Stomach smooth muscle (tissue), 2 donors: ENCODE measurements at regions not wholly inside any gene's neighbourhood (a gene's known extent, or its start where the extent isn't known, plus 50 kb on each side); places are given as distances from the start of the nearest gene placed in this dataset.
A peak's percentile ranks its signal among the peaks of the same experiment; 100 is the strongest.

Experiments used
- H3K27ac ChIP-seq: one replicate; pipeline ENCODE4 v1.7.0; 2013; ENCODE audit warnings: mild to moderate bottlenecking, low read length, inconsistent platforms
- H3K27me3 ChIP-seq, 2 donors: one replicate each; pipeline ENCODE4 v1.7.0; 2013; ENCODE audit warnings: low read length in 2 of 2; ENCODE audit not compliant: insufficient read depth in 2 of 2, control insufficient read depth in 1 of 2
- H3K36me3 ChIP-seq, 2 donors: one replicate each; pipeline ENCODE4 v1.7.0; 2013; ENCODE audit warnings: low read length in 2 of 2; ENCODE audit not compliant: control insufficient read depth in 2 of 2, insufficient read depth in 2 of 2
- H3K4me1 ChIP-seq: one replicate; pipeline ENCODE4 v1.7.0; 2013; ENCODE audit warnings: low read length; ENCODE audit not compliant: control insufficient read depth, insufficient read depth
- H3K4me3 ChIP-seq, 2 donors: one replicate each; pipeline ENCODE4 v1.7.0; 2013; ENCODE audit warnings: low read length in 2 of 2
- H3K9ac ChIP-seq, 2 donors: one replicate each; pipeline ENCODE4 v1.7.0; 2013; ENCODE audit warnings: low read length in 2 of 2, mild to moderate bottlenecking in 1 of 2
- H3K9me3 ChIP-seq, 2 donors: one replicate each; pipeline ENCODE4 v1.7.0; 2013; ENCODE audit warnings: low read length in 2 of 2; ENCODE audit not compliant: control insufficient read depth in 2 of 2
- donor health status: healthy.
- donor health status: Pancreatic carcinoma.

GRCh38 chr18:57991552-57991951, 52.5 kb upstream of the NEDD4L start:
- Histone ChIP-seq H3K27ac (no peak overlapping the region), H3K27me3 (no peaks in the 10 kb centered on the region), H3K9me3 (peaks cover 0 to 2% of the 10 kb centered on the region in 2 donors), H3K9ac (no peak overlapping the region), H3K4me1 (peaks cover 3% of the 10 kb centered on the region), H3K4me3 (no peak overlapping the region), H3K36me3 (no peaks in the 10 kb centered on the region)

DNA sequence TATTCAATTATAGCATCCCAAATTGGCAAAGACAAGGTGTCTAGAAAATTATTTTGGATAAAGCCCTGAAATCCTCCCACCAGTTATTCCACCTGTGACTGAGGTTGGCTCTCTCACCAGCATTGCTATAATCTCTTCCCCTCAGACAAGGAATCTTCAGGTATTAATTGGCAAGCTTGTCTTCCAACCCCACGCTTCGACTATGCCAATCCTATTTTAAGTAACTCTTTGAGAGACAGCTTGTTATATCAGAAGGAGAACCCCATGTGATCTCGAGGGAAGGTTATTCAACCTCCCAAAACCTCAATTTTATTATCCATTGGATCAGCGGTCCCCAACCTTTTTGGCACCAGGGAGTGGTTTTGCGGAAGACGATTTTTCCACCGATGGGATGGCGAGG, 54.5 kb upstream of the NEDD4L start:
- H3K4me3 ChIP-seq = no peak overlapping the region
- H3K9ac ChIP-seq = no peak overlapping the region
- H3K4me1 ChIP-seq = peaks cover 11% of the 10 kb centered on the region
- H3K27me3 ChIP-seq = no peaks in the 10 kb centered on the region
- no peak overlapping the region for H3K27ac ChIP-seq
- peaks cover 0 to 2% of the 10 kb centered on the region in 2 donors for H3K9me3 ChIP-seq
- H3K36me3 ChIP-seq = no peaks in the 10 kb centered on the region

DNA sequence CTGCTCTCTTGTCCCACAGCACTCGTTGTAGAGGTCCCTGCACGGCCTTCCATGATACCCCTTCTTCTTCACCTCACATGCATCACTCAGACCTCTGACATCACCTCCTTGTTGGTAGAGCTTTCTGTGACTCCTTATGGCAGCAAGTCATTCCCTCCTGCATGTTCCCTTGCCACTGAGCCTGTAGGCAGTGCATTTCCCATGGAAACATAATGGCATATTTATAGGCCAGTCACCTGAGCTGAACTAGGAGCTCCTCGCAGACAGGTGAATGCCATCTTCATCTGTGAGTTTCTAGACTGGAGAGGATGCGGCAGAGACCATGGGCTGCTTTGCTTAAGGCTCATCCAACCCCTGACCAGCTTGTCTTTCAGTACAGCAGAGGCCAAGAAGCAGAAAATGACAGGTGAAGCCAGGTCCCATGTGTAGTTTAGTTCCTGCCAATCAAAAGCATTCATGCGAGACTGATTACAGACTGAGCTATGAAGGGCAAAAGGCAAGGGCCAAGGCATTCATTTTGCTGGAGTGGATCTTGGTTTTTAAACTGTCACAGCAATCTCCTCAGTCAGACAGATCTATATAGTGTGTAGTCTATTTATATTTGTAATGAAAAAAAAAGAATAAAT, 59.4 kb upstream of the NEDD4L start:
- no peak overlapping the region for H3K4me3 ChIP-seq
- peaks cover 0 to 2% of the 10 kb centered on the region in 2 donors for H3K9me3 ChIP-seq
- no peak overlapping the region for H3K27ac ChIP-seq
- H3K36me3 ChIP-seq = no peaks in the 10 kb centered on the region
- no peak overlapping the region for H3K9ac ChIP-seq
- H3K4me1 ChIP-seq = peaks cover 11% of the 10 kb centered on the region
- no peaks in the 10 kb centered on the region for H3K27me3 ChIP-seq

GRCh38 chr18:57983965-57984364, 60.1 kb upstream of the NEDD4L start:
- H3K4me1 ChIP-seq = peaks cover 11% of the 10 kb centered on the region
- no peaks in the 10 kb centered on the region for H3K36me3 ChIP-seq
- H3K4me3 ChIP-seq = no peak overlapping the region

GRCh38 chr18:57983472-57983871, 60.6 kb upstream of the NEDD4L start:
- H3K27ac ChIP-seq = no peak overlapping the region
- peaks cover 0 to 2% of the 10 kb centered on the region in 2 donors for H3K9me3 ChIP-seq
- H3K4me1 ChIP-seq = peaks cover 11% of the 10 kb centered on the region
- H3K9ac ChIP-seq = no peak overlapping the region
- H3K27me3 ChIP-seq = no peaks in the 10 kb centered on the region
- no peak overlapping the region for H3K4me3 ChIP-seq
- no peaks in the 10 kb centered on the region for H3K36me3 ChIP-seq

More at GRCh38 chr18:57983965-57984364, 60.1 kb upstream of the NEDD4L start:
- Histone ChIP-seq H3K9ac (no peak overlapping the region), H3K27ac (no peak overlapping the region), H3K9me3 (peaks cover 0 to 2% of the 10 kb centered on the region in 2 donors), H3K27me3 (no peaks in the 10 kb centered on the region)

DNA sequence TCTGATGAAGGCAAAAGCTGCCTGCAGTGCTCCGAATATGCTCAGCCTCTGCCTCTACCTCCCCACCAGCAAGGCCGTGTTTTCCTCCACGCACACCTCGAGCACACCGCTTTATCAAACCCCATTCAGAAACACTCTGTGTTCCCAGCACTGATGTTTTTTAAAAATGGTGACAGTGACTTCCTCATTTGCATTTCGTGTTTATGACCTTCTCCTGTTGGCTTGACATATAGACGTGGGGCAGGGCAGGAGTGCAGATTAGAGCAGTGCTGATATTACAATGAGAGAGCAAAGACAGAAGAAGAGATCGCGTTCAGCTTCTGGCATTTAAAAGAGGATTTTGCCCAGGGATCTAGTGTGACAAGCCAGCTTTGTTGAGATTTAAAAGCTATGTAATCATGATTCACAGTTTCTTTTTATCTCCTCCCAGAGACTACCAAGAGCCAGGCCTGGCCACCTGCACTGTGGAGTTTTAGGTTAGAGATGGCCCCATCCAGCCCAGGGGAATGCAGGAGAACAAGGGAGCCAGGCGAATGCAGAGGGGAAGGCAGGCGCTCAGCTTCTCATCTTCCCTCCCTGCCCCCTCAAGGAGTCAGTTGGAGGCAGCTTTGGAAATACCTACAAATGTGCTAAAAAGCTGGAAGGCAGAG, 61.5 kb upstream of the NEDD4L start:
- peaks cover 11% of the 10 kb centered on the region for H3K4me1 ChIP-seq
- H3K9ac ChIP-seq = no peak overlapping the region
- no peak overlapping the region for H3K4me3 ChIP-seq
- no peaks in the 10 kb centered on the region for H3K9me3 ChIP-seq
- no peak overlapping the region for H3K27ac ChIP-seq
- H3K36me3 ChIP-seq = no peaks in the 10 kb centered on the region
- H3K27me3 ChIP-seq = no peaks in the 10 kb centered on the region

DNA sequence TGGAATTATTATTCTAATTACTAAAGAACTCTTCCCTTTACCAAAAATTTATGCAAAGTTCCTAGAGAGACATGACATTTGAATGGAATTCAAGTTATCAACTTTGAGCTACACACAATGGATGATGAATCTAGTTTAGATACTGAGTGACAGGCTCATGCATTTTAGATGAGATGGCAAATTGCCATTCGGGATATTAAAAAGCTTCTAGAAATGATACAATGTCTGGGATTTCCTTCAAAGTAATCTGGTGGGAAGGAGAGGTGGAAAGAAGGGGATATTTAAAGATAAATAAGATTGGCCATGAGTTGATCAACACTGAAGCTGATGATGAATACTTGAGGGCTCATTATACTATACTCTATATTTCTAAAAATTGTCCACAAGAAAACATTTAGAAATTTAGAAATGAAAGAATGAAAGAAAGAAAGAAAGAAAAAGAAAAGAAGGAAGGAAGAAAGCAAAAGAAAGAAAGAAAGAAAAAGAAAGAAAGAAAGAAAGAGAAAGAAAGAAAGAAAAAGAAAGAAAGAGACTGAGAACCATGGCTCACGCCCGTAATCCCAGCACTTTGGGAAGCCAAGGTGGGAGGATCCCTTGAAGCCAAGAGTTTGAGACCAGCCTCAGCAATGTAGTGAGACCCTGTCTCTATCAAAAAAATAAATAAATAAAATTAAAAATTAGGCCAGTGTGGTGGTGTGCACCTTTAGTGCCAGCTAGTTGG, 62.6 kb upstream of the NEDD4L start:
- Histone ChIP-seq H3K27ac (no peak overlapping the region), H3K9me3 (no peaks in the 10 kb centered on the region), H3K4me1 (peaks cover 7% of the 10 kb centered on the region), H3K27me3 (no peaks in the 10 kb centered on the region), H3K4me3 (no peak overlapping the region), H3K36me3 (no peaks in the 10 kb centered on the region), H3K9ac (no peak overlapping the region)

GRCh38 chr18:57980573-57981307, 63.3 kb upstream of the NEDD4L start:
- no peaks in the 10 kb centered on the region for H3K4me1 ChIP-seq
- no peaks in the 10 kb centered on the region for H3K27me3 ChIP-seq
- no peaks in the 10 kb centered on the region for H3K9me3 ChIP-seq
- no peak overlapping the region for H3K4me3 ChIP-seq
- no peaks in the 10 kb centered on the region for H3K36me3 ChIP-seq
- H3K27ac ChIP-seq = no peak overlapping the region
- no peak overlapping the region for H3K9ac ChIP-seq

DNA sequence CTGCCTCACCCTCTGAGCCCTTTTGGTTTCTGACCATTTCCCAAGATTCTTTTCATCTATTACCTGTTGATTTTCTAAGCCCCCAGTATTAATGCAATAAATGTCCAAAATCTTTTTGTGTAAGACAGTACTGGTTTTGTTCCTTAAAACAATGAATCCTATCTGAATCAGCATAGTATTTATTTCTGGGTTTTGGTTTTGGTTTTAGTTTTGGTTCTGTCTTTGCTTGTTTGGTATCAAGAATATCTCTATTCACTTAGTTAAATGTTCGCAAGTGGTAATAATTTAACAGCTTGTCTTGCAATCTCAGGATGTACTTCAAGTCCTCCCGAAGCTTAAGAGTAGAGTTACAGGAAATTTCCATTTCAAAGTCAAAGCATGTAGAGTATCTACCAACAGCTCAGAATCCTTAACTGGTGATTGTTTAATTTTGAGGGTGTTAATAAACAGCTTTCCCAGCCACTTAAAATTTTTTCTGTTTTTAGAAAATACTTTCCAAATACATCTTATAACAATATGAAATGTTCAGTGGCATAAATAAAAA, 67.7 kb upstream of the NEDD4L start:
- peaks cover 0 to 2% of the 10 kb centered on the region in 2 donors for H3K27me3 ChIP-seq
- H3K9me3 ChIP-seq = no peaks in the 10 kb centered on the region
- H3K36me3 ChIP-seq = no peaks in the 10 kb centered on the region
- H3K27ac ChIP-seq = no peak overlapping the region
- peak overlapping the region; percentile 18 to 31 for H3K4me3 ChIP-seq
- H3K9ac ChIP-seq = peak overlapping the region in 1 of 2 donors; percentile 27
- H3K4me1 ChIP-seq = no peaks in the 10 kb centered on the region

DNA sequence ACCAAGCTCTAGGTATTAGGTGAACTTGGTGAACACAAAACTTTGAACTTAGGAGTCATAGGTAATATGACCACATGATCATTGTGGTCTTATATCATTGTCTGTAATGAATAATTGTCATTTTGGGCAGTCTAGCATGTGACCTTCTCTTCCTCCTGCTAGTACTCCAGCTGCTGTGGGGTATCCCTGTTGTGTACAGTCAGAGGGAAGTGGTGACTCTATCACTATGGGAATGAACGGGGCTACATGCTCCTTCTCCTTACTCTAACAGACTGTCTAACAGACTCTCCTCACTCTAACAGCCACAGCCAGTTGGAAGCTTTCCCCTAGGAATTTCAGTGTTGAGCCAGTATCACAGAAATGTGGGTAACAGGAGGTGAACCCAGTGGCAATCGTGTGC, 68.2 kb upstream of the NEDD4L start:
- H3K9ac ChIP-seq = no peak overlapping the region
- no peak overlapping the region for H3K27ac ChIP-seq
- no peaks in the 10 kb centered on the region for H3K9me3 ChIP-seq
- H3K4me3 ChIP-seq = peak overlapping the region; percentile 18 to 31
- peaks cover 0 to 2% of the 10 kb centered on the region in 2 donors for H3K27me3 ChIP-seq
- H3K4me1 ChIP-seq = no peaks in the 10 kb centered on the region
- no peaks in the 10 kb centered on the region for H3K36me3 ChIP-seq
